HG02678 (cell line): ENCODE measurements at regions not wholly inside any gene's neighbourhood (a gene's known extent, or its start where the extent isn't known, plus 50 kb on each side); places are given as distances from the start of the nearest gene placed in this dataset.
"Not testable (repeated sequence)": the region's sequence is repeated elsewhere in the genome, so short reads cannot be mapped to it uniquely, and the experiment has no call there.

Experiments
- ATAC-seq: cut with Tn5 transposase; IDR thresholded peaks from one replicate; pipeline ENCODE4 v1.9.1; 2021; ENCODE audit warnings: mild to moderate bottlenecking, moderate library complexity; ENCODE audit not compliant: unreplicated experiment

- ATAC-seq = not testable (repeated sequence)
These were observed 117.0 kb downstream of the CEP44 start for GRCh38 chr4:174400603-174401302.

- ATAC-seq = no peak
These were observed 115.0 kb downstream of the CEP44 start for GRCh38 chr4:174398728-174399127.

- no peak for ATAC-seq
These were observed 113.8 kb downstream of the CEP44 start for GRCh38 chr4:174397366-174398155.

- no peak for ATAC-seq
These were observed 112.9 kb downstream of the CEP44 start for GRCh38 chr4:174396599-174397110.

GRCh38 chr4:174394915-174395314, 111.2 kb downstream of the CEP44 start:
- ATAC-seq = no peak

GRCh38 chr4:174389439-174389838, 105.7 kb downstream of the CEP44 start:
- no peak for ATAC-seq

GRCh38 chr4:174388461-174389145, 104.9 kb downstream of the CEP44 start:
- ATAC-seq = no peak

- no peak for ATAC-seq
These were observed 104.0 kb downstream of the CEP44 start for GRCh38 chr4:174387721-174388120.

GRCh38 chr4:174387143-174387542, 103.4 kb downstream of the CEP44 start:
- ATAC-seq = no peak

GRCh38 chr4:174383783-174384182, 100.1 kb downstream of the CEP44 start:
- no peak for ATAC-seq

GRCh38 chr4:174382938-174383605, 99.4 kb downstream of the CEP44 start:
- ATAC-seq = not testable (repeated sequence)
